Esophagus squamous epithelium (tissue), 4 donors: ENCODE measurements at regions not wholly inside any gene's neighbourhood (a gene's known extent, or its start where the extent isn't known, plus 50 kb on each side); places are given as distances from the start of the nearest gene placed in this dataset.

Source experiments
- POLR2A ChIP-seq, 4 donors: fragments of 450-650 bp; IDR thresholded peaks; one replicate each; pipeline ENCODE4 v1.6.1; 2017; ENCODE audit warnings: antibody characterized with exemption in 4 of 4, mild to moderate bottlenecking in 4 of 4, moderate library complexity in 3 of 4
- TF ChIP-seq, protein P1 (sequence below), 6 experiments: fragments of 450-650 bp in 4 of 6; fragments of 200-600 bp in 2 of 6; sonication (generic) in 2 of 6; IDR thresholded peaks; one replicate each; pipeline ENCODE4 v1.5.1; 2016 to 2019; ENCODE audit warnings: antibody characterized with exemption in 6 of 6, mild to moderate bottlenecking in 4 of 6, moderate library complexity in 4 of 6

DNA sequence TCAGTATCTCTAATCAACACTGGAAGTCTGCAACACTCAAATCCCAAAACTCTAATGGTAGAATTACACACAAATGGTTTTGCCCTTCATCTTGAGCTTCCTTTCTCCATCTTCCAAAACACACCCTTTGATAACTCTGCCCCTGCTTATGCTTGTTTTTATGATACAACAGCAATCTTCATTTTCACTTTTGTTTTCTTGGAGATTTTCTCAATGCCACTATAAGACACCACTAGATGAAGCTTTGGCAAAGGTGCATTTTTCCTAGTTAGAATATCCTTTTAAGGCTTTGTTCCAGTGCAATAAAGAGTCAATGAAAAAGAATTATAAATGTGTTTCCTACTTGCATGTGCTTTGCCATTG is 472.4 kb upstream of the NWD2 start:
- TF ChIP-seq, protein P1, sequence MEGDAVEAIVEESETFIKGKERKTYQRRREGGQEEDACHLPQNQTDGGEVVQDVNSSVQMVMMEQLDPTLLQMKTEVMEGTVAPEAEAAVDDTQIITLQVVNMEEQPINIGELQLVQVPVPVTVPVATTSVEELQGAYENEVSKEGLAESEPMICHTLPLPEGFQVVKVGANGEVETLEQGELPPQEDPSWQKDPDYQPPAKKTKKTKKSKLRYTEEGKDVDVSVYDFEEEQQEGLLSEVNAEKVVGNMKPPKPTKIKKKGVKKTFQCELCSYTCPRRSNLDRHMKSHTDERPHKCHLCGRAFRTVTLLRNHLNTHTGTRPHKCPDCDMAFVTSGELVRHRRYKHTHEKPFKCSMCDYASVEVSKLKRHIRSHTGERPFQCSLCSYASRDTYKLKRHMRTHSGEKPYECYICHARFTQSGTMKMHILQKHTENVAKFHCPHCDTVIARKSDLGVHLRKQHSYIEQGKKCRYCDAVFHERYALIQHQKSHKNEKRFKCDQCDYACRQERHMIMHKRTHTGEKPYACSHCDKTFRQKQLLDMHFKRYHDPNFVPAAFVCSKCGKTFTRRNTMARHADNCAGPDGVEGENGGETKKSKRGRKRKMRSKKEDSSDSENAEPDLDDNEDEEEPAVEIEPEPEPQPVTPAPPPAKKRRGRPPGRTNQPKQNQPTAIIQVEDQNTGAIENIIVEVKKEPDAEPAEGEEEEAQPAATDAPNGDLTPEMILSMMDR (IDR thresholded peaks at IDR 0.05), result no peak
- TF ChIP-seq POLR2A (IDR thresholded peaks at IDR 0.05), result no peak
